GM23248 (cell line): ENCODE measurements at regions not wholly inside any gene's neighbourhood (a gene's known extent, or its start where the extent isn't known, plus 50 kb on each side); places are given as distances from the start of the nearest gene placed in this dataset.

Experiments
- DNase-seq: peaks from one replicate; pipeline ENCODE4 v3.0.0-alpha.2; 2015
- H2AFZ ChIP-seq: fragments of 200-600 bp; sonication (generic); 2 replicates; pipeline ENCODE4 v1.6.1; 2016; ENCODE audit warnings: antibody characterized with exemption
- H3F3A ChIP-seq: fragments of 200-600 bp; sonication (generic); 2 replicates; pipeline ENCODE4 v1.6.1; 2016; ENCODE audit warnings: mild to moderate bottlenecking, antibody characterized with exemption, mixed run types; ENCODE audit not compliant: insufficient read depth
- H3K27ac ChIP-seq: fragments of 200-600 bp; sonication (generic); 2 replicates; pipeline ENCODE4 v1.5.1; 2016; ENCODE audit warnings: mild to moderate bottlenecking
- H3K27me3 ChIP-seq: fragments of 200-600 bp; sonication (generic); replicated peaks from 2 replicates; pipeline ENCODE4 v1.6.1; 2016; ENCODE audit warnings: mild to moderate bottlenecking; ENCODE audit not compliant: insufficient read depth
- H3K36me3 ChIP-seq: fragments of 200-600 bp; sonication (generic); 2 replicates; pipeline ENCODE4 v1.6.1; 2016; ENCODE audit warnings: low read depth, mild to moderate bottlenecking
- H3K4me1 ChIP-seq: fragments of 200-600 bp; sonication (generic); 2 replicates; pipeline ENCODE4 v1.6.1; 2016; ENCODE audit warnings: mild to moderate bottlenecking; ENCODE audit not compliant: insufficient read depth
- H3K4me2 ChIP-seq: fragments of 200-600 bp; sonication (generic); one replicate; pipeline ENCODE4 v1.6.1; 2016; ENCODE audit warnings: mild to moderate bottlenecking; ENCODE audit not compliant: unreplicated experiment
- H3K4me3 ChIP-seq: fragments of 200-600 bp; sonication (generic); 2 replicates; pipeline ENCODE4 v1.5.1; 2016; ENCODE audit warnings: mild to moderate bottlenecking
- H3K79me2 ChIP-seq: fragments of 200-600 bp; sonication (generic); 2 replicates; pipeline ENCODE4 v1.6.1; 2016; ENCODE audit warnings: mild to moderate bottlenecking; ENCODE audit not compliant: insufficient read depth
- H3K9ac ChIP-seq: fragments of 200-600 bp; sonication (generic); 2 replicates; pipeline ENCODE4 v1.6.1; 2016; ENCODE audit warnings: mild to moderate bottlenecking
- H3K9me2 ChIP-seq: fragments of 200-600 bp; sonication (generic); 2 replicates; pipeline ENCODE4 v1.6.1; 2016; ENCODE audit warnings: mixed run types, mild to moderate bottlenecking, moderate library complexity; ENCODE audit not compliant: insufficient read depth
- H3K9me3 ChIP-seq: fragments of 200-600 bp; sonication (generic); one replicate; pipeline ENCODE4 v1.6.1; 2017; ENCODE audit warnings: low read depth
- H4K20me1 ChIP-seq: fragments of 200-600 bp; sonication (generic); 2 replicates; pipeline ENCODE4 v1.6.0; 2016; ENCODE audit not compliant: insufficient read depth
- EZH2 ChIP-seq: fragments of 200-600 bp; sonication (generic); IDR thresholded peaks from 2 replicates; pipeline ENCODE4 v1.6.1; 2018; ENCODE audit warnings: antibody characterized with exemption, mild to moderate bottlenecking; ENCODE audit not compliant: insufficient read depth, poor library complexity, severe bottlenecking
- EZH2phosphoT487 ChIP-seq: fragments of 200-600 bp; sonication (generic); IDR thresholded peaks from 2 replicates; pipeline ENCODE4 v1.6.1; 2018; ENCODE audit warnings: antibody characterized with exemption, moderate library complexity, mild to moderate bottlenecking, low read depth; ENCODE audit not compliant: insufficient read depth
- WGBS, 2 experiments: methylation state at CpG; one replicate each; pipeline ENCODE4 v1.1.6; 2015 to 2017; ENCODE audit warnings: low lambda C conversion rate in 2 of 2, low coverage in 1 of 2; ENCODE audit errors: missing lambda C conversion rate in 2 of 2; 5-methylcytosine and 5-hydroxymethylcytosine counted together
- in situ Hi-C: fragments of 300-500 bp; cut with MboI; formaldehyde crosslinking; loops from 2 replicates; pipeline ENCODE4 v1.15.0; 2020

DNA sequence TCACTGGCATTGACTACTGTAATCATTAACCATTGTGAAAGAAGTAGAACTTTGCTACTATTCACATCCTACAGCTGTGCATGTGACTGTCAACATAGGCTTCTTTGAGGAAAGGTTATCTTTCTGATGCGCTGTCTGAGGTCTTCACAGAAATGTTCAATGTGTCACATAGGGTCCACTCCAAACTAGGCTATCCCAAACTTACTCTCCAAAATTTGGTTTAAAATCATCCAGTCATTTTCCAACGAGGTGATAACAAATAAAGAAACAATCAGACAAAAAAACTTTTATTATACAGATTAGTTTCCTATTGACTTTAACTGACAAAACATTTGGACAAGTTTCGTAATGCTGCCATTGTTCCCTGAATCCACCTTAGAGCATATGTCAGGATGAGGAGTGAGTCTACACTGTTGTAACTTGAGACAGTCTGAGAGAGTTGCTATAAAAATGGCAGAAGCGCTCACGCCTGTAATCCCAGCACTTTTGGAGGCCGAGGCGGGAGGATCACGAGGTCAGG is 511.6 kb downstream of the PLOD2 start:
- no peak overlapping the region for H2AFZ ChIP-seq
- TF ChIP-seq EZH2phosphoT487, result no peak
- no peak for TF ChIP-seq EZH2
- no peaks in the 10 kb centered on the region for H3K27me3 ChIP-seq
- no peak overlapping the region for H3K27ac ChIP-seq
- WGBS, 2 experiments, result 68 to 70% methylated on average over 8 of the region's 8 CpGs
- DNase-seq, result no peak
- no peaks in the 10 kb centered on the region for H3K79me2 ChIP-seq
- no peaks in the 10 kb centered on the region for H4K20me1 ChIP-seq
- no peak overlapping the region for H3K4me2 ChIP-seq
- in situ Hi-C loops, result no loop called here
- no peak overlapping the region for H3K4me3 ChIP-seq
- H3F3A ChIP-seq, result no peaks in the 10 kb centered on the region
- H3K9ac ChIP-seq, result no peak overlapping the region
- no peaks in the 10 kb centered on the region for H3K9me2 ChIP-seq
- H3K9me3 ChIP-seq, result no peaks in the 10 kb centered on the region
- no peaks in the 10 kb centered on the region for H3K36me3 ChIP-seq
- no peaks in the 10 kb centered on the region for H3K4me1 ChIP-seq

DNA sequence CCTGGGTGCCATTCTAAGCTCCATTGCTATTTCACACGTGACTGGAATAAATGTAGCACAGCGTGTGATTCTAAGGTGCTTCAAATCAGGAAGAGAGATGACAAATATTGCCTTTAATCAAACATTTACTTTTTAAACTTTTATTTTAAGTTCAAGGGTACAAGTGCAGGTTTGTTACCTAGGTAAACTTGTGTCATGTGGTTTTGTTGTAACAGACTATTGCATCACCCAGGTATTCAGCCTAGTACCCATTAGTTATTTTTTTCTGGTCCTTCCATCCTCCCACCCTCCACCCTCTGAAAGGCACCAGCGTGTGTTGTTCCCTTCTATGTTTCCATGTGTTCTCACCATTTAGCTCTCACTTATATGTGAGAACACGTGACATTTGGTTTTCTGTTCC is 510.8 kb downstream of the PLOD2 start:
- no peaks in the 10 kb centered on the region for H3F3A ChIP-seq
- H3K9ac ChIP-seq, result no peak overlapping the region
- 36% methylated on average over 4 of the region's 4 CpGs for WGBS, 2 experiments
- H3K36me3 ChIP-seq, result no peaks in the 10 kb centered on the region
- H3K27me3 ChIP-seq, result no peaks in the 10 kb centered on the region
- in situ Hi-C loops, result no loop called here
- H3K4me2 ChIP-seq, result no peak overlapping the region
- no peak overlapping the region for H3K27ac ChIP-seq
- H4K20me1 ChIP-seq, result no peaks in the 10 kb centered on the region
- H3K9me2 ChIP-seq, result no peaks in the 10 kb centered on the region
- TF ChIP-seq EZH2 (no peak), EZH2phosphoT487 (no peak)
- no peaks in the 10 kb centered on the region for H3K79me2 ChIP-seq
- no peaks in the 10 kb centered on the region for H3K9me3 ChIP-seq
- H2AFZ ChIP-seq, result no peak overlapping the region
- no peak for DNase-seq
- H3K4me3 ChIP-seq, result no peak overlapping the region
- H3K4me1 ChIP-seq, result no peaks in the 10 kb centered on the region

DNA sequence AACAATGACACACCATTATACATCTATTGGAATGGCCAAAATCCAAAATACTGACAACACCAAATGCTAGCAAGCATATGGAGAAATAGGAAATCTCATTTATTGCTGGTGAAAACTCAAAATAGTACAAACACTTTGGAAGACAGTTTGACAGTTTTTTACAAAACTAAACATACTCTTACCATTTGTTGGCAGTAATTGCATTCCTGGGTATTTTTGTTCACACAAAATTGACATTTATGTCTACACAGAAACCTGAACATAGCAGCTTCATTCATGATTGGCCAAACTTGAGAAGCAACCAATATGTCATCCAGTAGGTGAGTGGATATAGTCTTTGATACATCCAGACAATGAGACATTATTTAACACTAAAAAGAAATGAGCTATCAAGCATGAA is 489.9 kb downstream of the PLOD2 start:
- Histone ChIP-seq H3K27me3 (no peaks in the 10 kb centered on the region), H4K20me1 (no peaks in the 10 kb centered on the region), H3K9me3 (no peaks in the 10 kb centered on the region), H3K36me3 (no peaks in the 10 kb centered on the region), H3K4me2 (no peak overlapping the region), H3K79me2 (no peaks in the 10 kb centered on the region), H3K4me3 (no peak overlapping the region), H3K4me1 (no peaks in the 10 kb centered on the region), H3K9me2 (no peaks in the 10 kb centered on the region), H3F3A (no peaks in the 10 kb centered on the region), H3K27ac (no peak overlapping the region), H3K9ac (no peak overlapping the region), H2AFZ (no peak overlapping the region)
- in situ Hi-C loops, result no loop called here
- TF ChIP-seq EZH2, result no peak
- TF ChIP-seq EZH2phosphoT487, result no peak
- DNase-seq, result no peak

DNA sequence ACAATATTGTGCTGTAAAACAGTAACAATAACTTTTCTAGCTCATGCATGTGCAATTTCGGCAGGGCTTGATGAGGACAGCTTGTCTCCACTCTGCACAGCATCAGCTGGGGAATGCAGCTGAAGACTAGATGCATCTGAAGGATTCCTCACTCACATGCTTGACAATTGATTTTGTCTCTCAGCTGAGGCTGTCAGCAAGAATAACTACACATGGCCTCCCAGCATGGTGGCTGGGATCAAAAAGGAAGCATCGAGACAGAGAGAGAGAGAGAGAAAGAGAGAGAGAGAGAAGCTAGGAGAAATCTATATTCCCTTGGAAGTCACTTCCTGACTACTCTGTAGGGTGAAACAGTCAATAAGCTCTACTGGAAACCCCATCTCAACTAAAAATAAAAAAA is 487.1 kb downstream of the PLOD2 start:
- H3K36me3 ChIP-seq, result no peaks in the 10 kb centered on the region
- H3K4me1 ChIP-seq, result no peaks in the 10 kb centered on the region
- H3K9ac ChIP-seq, result no peak overlapping the region
- no peaks in the 10 kb centered on the region for H3K9me3 ChIP-seq
- WGBS, 2 experiments, result 11 to 18% methylated on average over 2 of the region's 2 CpGs
- no peak overlapping the region for H2AFZ ChIP-seq
- DNase-seq, result no peak
- H3K79me2 ChIP-seq, result no peaks in the 10 kb centered on the region
- H3F3A ChIP-seq, result no peaks in the 10 kb centered on the region
- no peak overlapping the region for H3K4me2 ChIP-seq
- no peak overlapping the region for H3K27ac ChIP-seq
- in situ Hi-C loops, result no loop called here
- H3K9me2 ChIP-seq, result no peaks in the 10 kb centered on the region
- no peaks in the 10 kb centered on the region for H3K27me3 ChIP-seq
- no peak overlapping the region for H3K4me3 ChIP-seq
- no peaks in the 10 kb centered on the region for H4K20me1 ChIP-seq
- TF ChIP-seq EZH2, result no peak
- no peak for TF ChIP-seq EZH2phosphoT487

DNA sequence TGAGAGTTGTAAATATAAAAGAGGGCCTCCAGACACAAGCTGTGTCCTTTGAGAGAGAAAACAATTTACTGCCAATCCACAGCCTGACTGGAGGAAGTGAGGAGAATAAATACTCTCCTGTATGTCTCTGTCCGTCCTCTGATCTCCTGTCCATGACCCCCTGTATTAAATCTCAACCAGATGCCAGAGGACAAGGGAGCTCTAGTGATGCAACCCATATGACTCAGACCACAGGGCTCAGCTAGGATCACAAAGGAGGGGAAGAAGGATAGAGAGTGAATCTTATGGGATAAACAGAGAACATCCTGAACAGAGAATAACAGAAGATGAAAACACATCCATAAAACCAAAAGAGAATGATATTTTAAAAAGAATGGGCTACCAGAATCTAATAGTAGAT is 482.6 kb downstream of the PLOD2 start:
- WGBS, 2 experiments, result 0 to 10% methylated on average over 1 of the region's 1 CpG
- Histone ChIP-seq H3K79me2 (no peaks in the 10 kb centered on the region), H3K4me3 (no peak overlapping the region), H3K27ac (no peak overlapping the region), H3K9ac (no peak overlapping the region), H3K9me3 (no peaks in the 10 kb centered on the region), H3F3A (no peaks in the 10 kb centered on the region), H3K9me2 (no peaks in the 10 kb centered on the region), H3K36me3 (no peaks in the 10 kb centered on the region), H3K4me2 (no peak overlapping the region), H3K4me1 (no peaks in the 10 kb centered on the region), H2AFZ (no peak overlapping the region), H4K20me1 (no peaks in the 10 kb centered on the region), H3K27me3 (no peaks in the 10 kb centered on the region)
- DNase-seq, result peak; percentile 23
- in situ Hi-C loops, result no loop called here
- no peak for TF ChIP-seq EZH2
- no peak for TF ChIP-seq EZH2phosphoT487
